HFF-Myc (cell line): ENCODE measurements at regions not wholly inside any gene's neighbourhood (a gene's known extent, or its start where the extent isn't known, plus 50 kb on each side); places are given as distances from the start of the nearest gene placed in this dataset.

Experiments used
- DNase-seq: peaks from one replicate; pipeline ENCODE4 v3.0.0-alpha.2; 2011; ENCODE audit warnings: low read depth; ENCODE audit errors: extremely low read depth
- H3K4me3 ChIP-seq: replicated peaks from 2 replicates; pipeline ENCODE4 v1.5.1; 2011; ENCODE audit warnings: low read depth, mild to moderate bottlenecking, control low read depth, low read length
- TF ChIP-seq, protein P1 (sequence below): IDR thresholded peaks from 2 replicates; pipeline ENCODE4 v1.5.1; 2012; ENCODE audit warnings: mild to moderate bottlenecking, low read depth, low read length, control low read depth; ENCODE audit errors: missing control alignments

DNA sequence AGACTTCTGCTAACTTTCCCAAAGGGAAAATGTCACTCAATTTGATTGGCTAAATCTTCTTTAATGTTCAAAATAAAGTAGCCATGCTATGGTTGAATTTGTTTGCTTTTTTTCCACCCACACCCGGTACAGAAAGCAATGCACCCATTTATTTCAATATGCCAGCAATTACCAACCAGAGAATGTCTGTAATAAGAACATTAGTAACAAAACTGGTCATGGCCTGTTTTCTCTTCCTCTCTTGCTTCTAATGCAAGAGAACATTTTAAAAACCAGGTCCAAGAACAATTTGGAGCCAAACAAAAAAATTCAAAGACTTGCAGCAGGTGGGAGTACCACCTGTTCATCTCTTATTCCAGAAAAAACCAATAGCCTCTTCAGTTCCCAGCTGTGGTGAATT, 1108.8 kb upstream of the PCDH20 start:
- TF ChIP-seq, protein P1, sequence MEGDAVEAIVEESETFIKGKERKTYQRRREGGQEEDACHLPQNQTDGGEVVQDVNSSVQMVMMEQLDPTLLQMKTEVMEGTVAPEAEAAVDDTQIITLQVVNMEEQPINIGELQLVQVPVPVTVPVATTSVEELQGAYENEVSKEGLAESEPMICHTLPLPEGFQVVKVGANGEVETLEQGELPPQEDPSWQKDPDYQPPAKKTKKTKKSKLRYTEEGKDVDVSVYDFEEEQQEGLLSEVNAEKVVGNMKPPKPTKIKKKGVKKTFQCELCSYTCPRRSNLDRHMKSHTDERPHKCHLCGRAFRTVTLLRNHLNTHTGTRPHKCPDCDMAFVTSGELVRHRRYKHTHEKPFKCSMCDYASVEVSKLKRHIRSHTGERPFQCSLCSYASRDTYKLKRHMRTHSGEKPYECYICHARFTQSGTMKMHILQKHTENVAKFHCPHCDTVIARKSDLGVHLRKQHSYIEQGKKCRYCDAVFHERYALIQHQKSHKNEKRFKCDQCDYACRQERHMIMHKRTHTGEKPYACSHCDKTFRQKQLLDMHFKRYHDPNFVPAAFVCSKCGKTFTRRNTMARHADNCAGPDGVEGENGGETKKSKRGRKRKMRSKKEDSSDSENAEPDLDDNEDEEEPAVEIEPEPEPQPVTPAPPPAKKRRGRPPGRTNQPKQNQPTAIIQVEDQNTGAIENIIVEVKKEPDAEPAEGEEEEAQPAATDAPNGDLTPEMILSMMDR = no peak
- no peak overlapping the region for H3K4me3 ChIP-seq
- DNase-seq = no peak

DNA sequence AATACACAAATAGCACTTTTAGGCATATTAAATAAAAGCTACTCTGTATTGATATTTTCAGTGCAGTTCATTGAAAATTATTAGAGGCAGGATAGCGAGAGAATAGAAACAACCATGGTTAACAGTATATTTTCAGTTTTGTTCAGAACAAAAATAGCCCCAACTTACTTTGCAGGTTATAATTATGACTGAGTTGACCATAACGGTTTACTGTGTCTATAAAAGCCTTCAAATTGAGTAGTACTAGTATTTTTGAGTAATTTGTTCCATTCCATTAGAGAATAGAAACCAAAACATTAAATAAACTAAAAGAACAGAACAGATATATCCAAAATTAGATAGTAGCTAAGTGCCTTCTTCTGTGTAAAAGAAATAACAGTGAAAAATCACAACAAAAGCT, 1108.4 kb upstream of the PCDH20 start:
- H3K4me3 ChIP-seq = no peak overlapping the region
- DNase-seq = no peak
- TF ChIP-seq, protein P1 = no peak

DNA sequence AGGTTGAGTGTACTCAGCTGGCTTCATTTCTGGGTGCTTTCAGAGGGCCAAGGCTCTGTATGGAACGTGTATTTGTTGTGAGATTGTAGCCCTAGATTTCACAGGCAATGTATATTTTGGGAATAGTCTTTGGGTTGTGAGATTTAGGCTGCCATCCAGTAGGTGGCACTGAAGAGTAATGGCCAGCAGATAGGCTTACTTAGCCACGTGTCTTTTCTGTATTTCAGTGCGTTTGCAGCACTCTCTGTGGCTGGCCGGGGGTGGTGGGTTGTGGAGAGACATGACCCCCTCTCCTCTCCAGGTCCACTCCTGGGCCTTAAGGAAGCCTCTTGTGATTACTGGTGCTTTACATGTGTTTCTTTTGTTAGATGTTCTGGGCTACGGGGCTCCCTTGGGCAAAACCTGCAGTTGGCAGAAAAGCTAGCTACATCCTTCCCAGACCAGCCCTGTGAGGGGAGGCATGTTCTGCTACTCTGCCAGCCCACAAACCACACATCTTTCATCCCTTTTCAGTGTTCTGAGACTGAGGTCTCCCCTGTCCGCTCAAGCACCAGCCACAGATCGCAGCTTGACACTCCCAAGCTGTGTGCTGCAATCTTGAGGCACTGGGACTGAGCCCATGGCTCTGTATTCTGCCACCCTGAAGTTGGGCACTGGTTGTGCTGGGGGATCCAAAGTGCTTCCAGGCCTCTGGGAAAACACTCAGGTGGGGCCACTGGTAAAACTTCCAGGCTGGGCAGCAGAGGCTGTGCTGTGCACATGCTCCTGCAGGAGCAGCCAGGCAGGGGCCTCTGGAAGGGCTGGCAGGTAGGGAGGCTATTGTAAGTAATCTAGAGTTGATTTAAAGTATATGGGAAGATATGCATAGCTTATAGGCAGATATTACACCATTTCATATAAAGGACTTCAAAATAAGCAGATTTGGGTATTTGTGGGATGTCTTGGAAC, 1096.8 kb upstream of the PCDH20 start:
- DNase-seq = no peak

DNA sequence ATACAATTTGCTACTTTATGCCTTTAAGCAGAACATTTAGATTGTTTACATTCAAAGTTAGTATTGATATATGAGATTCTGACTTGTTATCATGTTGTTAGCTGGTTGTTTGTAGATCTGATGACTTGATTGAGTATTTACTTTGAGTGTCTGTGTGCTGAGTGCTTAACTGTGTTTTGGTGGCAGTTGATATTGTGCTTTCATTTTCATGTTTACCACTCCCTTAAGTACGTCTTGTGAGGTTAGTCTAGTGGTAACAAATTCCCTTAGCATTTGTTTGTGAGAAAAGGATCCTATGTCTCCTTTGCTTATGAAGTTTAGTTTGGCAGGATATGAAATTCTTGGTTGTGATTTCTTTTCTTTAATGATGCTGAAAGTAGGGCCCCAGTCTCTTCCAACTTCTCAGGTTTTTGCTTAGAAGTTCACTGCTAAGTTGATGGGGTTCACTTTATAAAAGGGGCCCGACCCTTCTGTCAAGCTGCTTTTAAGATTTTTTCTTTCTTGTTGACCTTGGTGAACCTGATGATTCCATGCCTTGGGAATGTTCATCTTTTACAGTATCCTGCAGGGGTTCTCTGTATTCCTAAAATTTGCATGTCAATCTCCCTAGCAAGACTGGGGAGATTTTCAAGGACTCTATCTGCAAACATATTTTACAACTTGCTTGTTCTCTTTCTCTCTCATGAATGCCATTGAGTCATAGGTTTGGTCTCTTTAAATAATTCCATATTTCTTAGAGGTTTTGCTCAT, 1095.4 kb upstream of the PCDH20 start:
- TF ChIP-seq, protein P1 = no peak
- no peak for DNase-seq
- H3K4me3 ChIP-seq = no peak overlapping the region

More for the DNA sequence above, 1096.8 kb upstream of the PCDH20 start:
- TF ChIP-seq, protein P1 = peak; percentile 44
- no peak overlapping the region for H3K4me3 ChIP-seq

DNA sequence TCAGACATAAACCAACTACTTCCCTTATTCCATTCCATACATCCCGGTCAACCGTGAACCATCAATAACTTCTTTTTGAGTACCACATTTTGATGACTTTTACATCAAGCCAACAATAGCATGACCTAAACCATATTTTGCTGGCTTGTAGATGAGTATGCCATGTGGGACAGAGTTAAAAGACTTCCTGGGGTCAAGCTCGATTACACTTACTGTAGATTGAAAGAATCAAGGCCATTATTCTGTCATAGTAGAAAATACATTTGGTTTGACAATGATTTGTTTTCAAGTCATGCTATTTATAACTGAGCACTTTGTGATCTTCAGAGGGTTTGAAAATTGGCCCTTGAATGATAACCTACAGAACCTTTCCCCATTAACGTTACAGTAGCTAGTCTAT, 1086.9 kb upstream of the PCDH20 start:
- TF ChIP-seq, protein P1 = no peak
- no peak for DNase-seq
- H3K4me3 ChIP-seq = no peak overlapping the region

DNA sequence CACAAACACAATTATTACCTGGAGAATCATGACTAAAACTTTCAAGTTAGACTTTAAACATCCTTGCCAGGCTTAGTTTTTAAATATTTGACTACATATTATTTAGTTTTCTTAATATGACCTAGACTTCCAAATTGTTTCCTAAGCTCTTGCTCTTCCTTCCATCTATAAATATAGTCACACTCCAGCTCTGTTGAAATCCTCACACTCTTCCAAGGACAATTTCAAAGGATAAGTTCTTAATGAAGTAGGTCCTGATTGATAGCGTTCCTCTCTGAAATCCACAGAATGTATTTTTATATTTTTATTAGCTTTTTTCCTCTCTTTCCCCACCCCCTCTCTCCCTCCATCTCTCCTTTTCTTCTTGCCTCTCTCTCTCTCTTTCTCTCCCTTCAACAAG, 1074.1 kb upstream of the PCDH20 start:
- H3K4me3 ChIP-seq = no peak overlapping the region
- TF ChIP-seq, protein P1 = no peak
- DNase-seq = no peak
